ENCODE measurements at regions not wholly inside any gene's neighbourhood (a gene's known extent, or its start where the extent isn't known, plus 50 kb on each side); places are given as distances from the start of the nearest gene placed in this dataset.

DNA sequence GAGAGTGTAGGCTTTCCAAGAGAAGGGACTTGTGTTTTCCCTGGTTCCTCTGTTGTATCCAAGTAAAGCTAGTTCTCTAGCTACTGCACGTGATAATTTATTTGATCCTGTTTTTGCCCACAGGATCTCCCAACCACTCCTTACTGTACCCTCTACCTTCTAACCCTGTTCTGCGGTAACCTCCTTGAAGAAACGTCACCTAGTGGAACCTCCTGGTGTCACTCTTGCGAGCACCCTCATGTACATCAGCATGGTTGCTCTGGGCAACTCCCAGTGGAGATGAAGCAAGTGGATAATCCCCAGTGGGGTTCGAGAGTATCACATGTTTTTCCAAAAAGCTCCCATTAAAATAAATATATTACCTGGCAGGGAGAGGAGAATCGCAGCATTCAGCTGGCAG is 108.9 kb upstream of the CLMP start:
- TF ChIP-seq, protein P1, sequence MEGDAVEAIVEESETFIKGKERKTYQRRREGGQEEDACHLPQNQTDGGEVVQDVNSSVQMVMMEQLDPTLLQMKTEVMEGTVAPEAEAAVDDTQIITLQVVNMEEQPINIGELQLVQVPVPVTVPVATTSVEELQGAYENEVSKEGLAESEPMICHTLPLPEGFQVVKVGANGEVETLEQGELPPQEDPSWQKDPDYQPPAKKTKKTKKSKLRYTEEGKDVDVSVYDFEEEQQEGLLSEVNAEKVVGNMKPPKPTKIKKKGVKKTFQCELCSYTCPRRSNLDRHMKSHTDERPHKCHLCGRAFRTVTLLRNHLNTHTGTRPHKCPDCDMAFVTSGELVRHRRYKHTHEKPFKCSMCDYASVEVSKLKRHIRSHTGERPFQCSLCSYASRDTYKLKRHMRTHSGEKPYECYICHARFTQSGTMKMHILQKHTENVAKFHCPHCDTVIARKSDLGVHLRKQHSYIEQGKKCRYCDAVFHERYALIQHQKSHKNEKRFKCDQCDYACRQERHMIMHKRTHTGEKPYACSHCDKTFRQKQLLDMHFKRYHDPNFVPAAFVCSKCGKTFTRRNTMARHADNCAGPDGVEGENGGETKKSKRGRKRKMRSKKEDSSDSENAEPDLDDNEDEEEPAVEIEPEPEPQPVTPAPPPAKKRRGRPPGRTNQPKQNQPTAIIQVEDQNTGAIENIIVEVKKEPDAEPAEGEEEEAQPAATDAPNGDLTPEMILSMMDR (IDR thresholded peaks at IDR 0.05; ENCODE audit: extremely low read depth, low read depth, low read length), result no peak

DNA sequence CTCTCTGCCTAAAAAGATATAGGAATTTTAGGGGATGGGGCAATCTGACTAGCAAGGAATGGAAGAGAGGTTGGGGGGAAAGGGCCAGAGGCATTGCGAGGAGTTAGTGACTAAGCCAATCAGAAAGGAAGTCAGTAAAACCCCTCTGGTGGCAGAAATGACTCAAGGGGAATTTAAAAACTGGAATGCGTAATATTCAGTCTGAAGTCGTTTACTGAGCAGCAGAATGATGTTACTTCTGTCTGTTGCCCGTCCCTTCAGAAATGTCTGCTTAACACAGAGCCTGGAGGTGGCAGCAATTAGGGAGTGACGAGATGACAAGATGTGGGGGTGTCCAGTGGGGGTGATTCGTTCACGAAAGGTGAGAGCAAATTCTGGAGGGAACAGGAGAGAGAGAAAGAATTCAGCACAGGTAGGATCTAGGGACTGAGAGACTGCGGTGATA is 107.7 kb upstream of the CLMP start:
- DNase-seq (ENCODE audit: insufficient read length, low spot score, missing footprints), result peak; percentile 85
- Histone ChIP-seq H3K4me1 (ENCODE audit: insufficient read depth, low read length) (peaks cover 24% of the 10 kb centered on the region), H4K20me1 (ENCODE audit: insufficient read depth, low read length) (no peaks in the 10 kb centered on the region), H2AFZ (ENCODE audit: low read length) (no peak overlapping the region), H3K27ac (ENCODE audit: low read depth, low read length) (peak overlapping the region; percentile 10), H3K36me3 (ENCODE audit: insufficient read depth, low read length) (no peaks in the 10 kb centered on the region), H3K79me2 (ENCODE audit: insufficient read depth, low read length) (no peaks in the 10 kb centered on the region), H3K27me3 (ENCODE audit: insufficient read depth, low read length) (peaks cover 7% of the 10 kb centered on the region), H3K4me3 (ENCODE audit: insufficient read depth, low read length) (no peak overlapping the region), H3K9me3 (ENCODE audit: low read depth, low read length) (no peaks in the 10 kb centered on the region), H3K4me2 (ENCODE audit: insufficient read depth, low read length) (peak overlapping the region; percentile 84)
- TF ChIP-seq, protein P1 (IDR thresholded peaks at IDR 0.05; ENCODE audit: extremely low read depth, low read depth, low read length), result peak; percentile 37

More for the DNA sequence above, 108.9 kb upstream of the CLMP start:
- Histone ChIP-seq H3K4me3 (ENCODE audit: insufficient read depth, low read length) (no peak overlapping the region), H3K36me3 (ENCODE audit: insufficient read depth, low read length) (no peaks in the 10 kb centered on the region), H3K27me3 (ENCODE audit: insufficient read depth, low read length) (peaks cover 7% of the 10 kb centered on the region), H3K4me2 (ENCODE audit: insufficient read depth, low read length) (no peak overlapping the region), H3K79me2 (ENCODE audit: insufficient read depth, low read length) (no peaks in the 10 kb centered on the region), H2AFZ (ENCODE audit: low read length) (no peak overlapping the region), H3K9me3 (ENCODE audit: low read depth, low read length) (no peaks in the 10 kb centered on the region), H4K20me1 (ENCODE audit: insufficient read depth, low read length) (no peaks in the 10 kb centered on the region), H3K4me1 (ENCODE audit: insufficient read depth, low read length) (peaks cover 34% of the 10 kb centered on the region), H3K27ac (ENCODE audit: low read depth, low read length) (no peak overlapping the region)
- no peak for DNase-seq (ENCODE audit: insufficient read length, low spot score, missing footprints)

DNA sequence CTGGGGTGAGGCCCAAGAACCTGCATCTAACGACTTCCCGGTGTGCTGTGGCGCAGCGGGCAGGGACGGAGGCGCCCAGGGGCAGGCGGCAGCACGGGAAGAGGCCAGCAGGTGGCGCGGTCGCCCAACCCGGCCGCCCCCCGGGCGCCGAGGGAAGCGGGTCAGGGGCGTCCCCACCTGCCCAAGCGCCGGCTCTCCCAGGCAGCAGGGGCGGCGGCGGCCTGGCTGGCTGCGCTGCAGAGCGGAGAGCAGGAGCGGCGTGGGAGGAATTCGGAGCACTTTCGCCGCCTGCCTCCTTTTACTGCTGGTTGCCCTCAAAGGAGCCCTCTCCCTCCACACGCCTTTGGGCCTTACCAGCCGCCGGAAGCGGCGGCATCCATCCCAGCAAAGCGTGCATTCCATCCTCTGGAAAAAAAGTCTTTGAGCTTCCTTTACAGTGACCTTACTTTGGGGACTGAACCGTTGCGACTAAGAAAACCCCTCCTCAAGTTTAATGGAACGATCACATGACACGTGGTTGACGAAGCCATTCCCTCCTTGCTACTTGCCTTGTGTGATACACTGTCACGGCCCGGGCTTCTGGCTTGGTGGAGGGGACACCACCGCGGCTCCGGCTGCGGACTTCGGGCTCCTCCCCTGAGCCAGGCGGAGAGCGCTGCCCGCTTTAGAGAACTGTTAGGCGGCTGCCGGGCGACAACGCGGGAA is 106.8 kb upstream of the CLMP start:
- peak; percentile 93 for DNase-seq (ENCODE audit: insufficient read length, low spot score, missing footprints)
- peak overlapping the region; percentile 10 for H3K27ac ChIP-seq (ENCODE audit: low read depth, low read length)
- H3K27me3 ChIP-seq (ENCODE audit: insufficient read depth, low read length), result peaks cover 7% of the 10 kb centered on the region
- H2AFZ ChIP-seq (ENCODE audit: low read length), result peak overlapping the region; percentile 91
- H3K4me2 ChIP-seq (ENCODE audit: insufficient read depth, low read length), result peak overlapping the region; percentile 84
- peak overlapping the region; percentile 70 for H3K4me3 ChIP-seq (ENCODE audit: insufficient read depth, low read length)
- no peaks in the 10 kb centered on the region for H3K9me3 ChIP-seq (ENCODE audit: low read depth, low read length)
- H3K79me2 ChIP-seq (ENCODE audit: insufficient read depth, low read length), result no peaks in the 10 kb centered on the region
- peaks cover 20% of the 10 kb centered on the region for H3K4me1 ChIP-seq (ENCODE audit: insufficient read depth, low read length)
- TF ChIP-seq, protein P1 (IDR thresholded peaks at IDR 0.05; ENCODE audit: extremely low read depth, low read depth, low read length), result peak; percentile 65
- no peaks in the 10 kb centered on the region for H4K20me1 ChIP-seq (ENCODE audit: insufficient read depth, low read length)
- no peaks in the 10 kb centered on the region for H3K36me3 ChIP-seq (ENCODE audit: insufficient read depth, low read length)

DNA sequence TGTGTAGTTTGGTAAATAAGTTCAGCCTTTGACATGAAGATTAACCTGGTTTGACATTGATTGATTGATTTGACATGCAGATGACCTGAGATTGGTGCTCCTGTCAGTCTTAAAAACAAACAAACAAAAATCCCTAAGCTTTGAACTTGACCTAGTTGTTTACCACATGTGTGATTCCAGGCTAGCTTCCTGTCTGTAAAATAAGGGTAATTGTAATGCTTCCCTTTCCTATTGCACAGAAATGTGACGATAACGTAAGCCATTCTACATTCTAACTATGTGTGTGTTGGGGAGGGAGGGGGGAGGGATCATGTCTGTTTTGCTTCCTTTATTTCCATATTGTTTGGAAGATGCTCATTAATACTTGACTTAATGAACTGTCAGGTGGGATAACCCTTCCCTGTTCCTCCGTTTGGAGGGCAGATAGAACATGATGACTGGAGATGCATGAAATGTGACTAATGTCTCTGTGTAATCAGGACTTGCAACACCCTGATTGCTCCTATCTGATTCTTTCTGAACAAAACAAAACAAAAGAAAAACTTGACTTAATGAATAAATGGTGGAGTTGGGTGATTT is 106.1 kb upstream of the CLMP start:
- Histone ChIP-seq H3K4me3 (ENCODE audit: insufficient read depth, low read length) (peak overlapping the region; percentile 70), H3K27me3 (ENCODE audit: insufficient read depth, low read length) (peaks cover 11% of the 10 kb centered on the region), H3K79me2 (ENCODE audit: insufficient read depth, low read length) (no peaks in the 10 kb centered on the region), H3K4me1 (ENCODE audit: insufficient read depth, low read length) (peaks cover 20% of the 10 kb centered on the region), H3K36me3 (ENCODE audit: insufficient read depth, low read length) (no peaks in the 10 kb centered on the region), H2AFZ (ENCODE audit: low read length) (peak overlapping the region; percentile 91), H4K20me1 (ENCODE audit: insufficient read depth, low read length) (no peaks in the 10 kb centered on the region), H3K4me2 (ENCODE audit: insufficient read depth, low read length) (peak overlapping the region; percentile 84), H3K9me3 (ENCODE audit: low read depth, low read length) (no peaks in the 10 kb centered on the region), H3K27ac (ENCODE audit: low read depth, low read length) (no peak overlapping the region)
- TF ChIP-seq, protein P1 (IDR thresholded peaks at IDR 0.05; ENCODE audit: extremely low read depth, low read depth, low read length), result no peak
- DNase-seq (ENCODE audit: insufficient read length, low spot score, missing footprints), result no peak
